Loucy (cell line): ENCODE measurements at regions not wholly inside any gene's neighbourhood (a gene's known extent, or its start where the extent isn't known, plus 50 kb on each side); places are given as distances from the start of the nearest gene placed in this dataset.

Source experiments
- H2AFZ ChIP-seq: fragments of 200-600 bp; sonication (generic); 2 replicates; pipeline ENCODE4 v1.6.0; 2016; ENCODE audit warnings: antibody characterized with exemption, mild to moderate bottlenecking, low read length, moderate library complexity
- H3F3A ChIP-seq: fragments of 200-600 bp; 2 replicates; pipeline ENCODE4 v1.6.0; 2016; ENCODE audit warnings: antibody characterized with exemption, low read depth, mild to moderate bottlenecking
- H3K27me3 ChIP-seq: fragments of 200-600 bp; sonication (generic); 2 replicates; pipeline ENCODE4 v1.6.1; 2014; ENCODE audit warnings: low read length, mild to moderate bottlenecking; ENCODE audit not compliant: insufficient read depth, poor library complexity, severe bottlenecking
- H3K36me3 ChIP-seq: fragments of 200-600 bp; sonication (generic); 2 replicates; pipeline ENCODE4 v1.6.1; 2016; ENCODE audit warnings: low read length; ENCODE audit not compliant: insufficient read depth
- H3K4me1 ChIP-seq: fragments of 200-600 bp; sonication (generic); 2 replicates; pipeline ENCODE4 v1.5.1; 2014; ENCODE audit warnings: low read length, mild to moderate bottlenecking; ENCODE audit not compliant: insufficient read depth, poor library complexity, severe bottlenecking
- H3K4me2 ChIP-seq: fragments of 200-600 bp; sonication (generic); 2 replicates; pipeline ENCODE4 v1.6.0; 2014; ENCODE audit warnings: antibody characterized with exemption, low read length, low read depth, mild to moderate bottlenecking; ENCODE audit not compliant: poor library complexity, severe bottlenecking
- H3K4me3 ChIP-seq: fragments of 200-600 bp; sonication (generic); 2 replicates; pipeline ENCODE4 v1.5.1; 2014; ENCODE audit warnings: low read length, mild to moderate bottlenecking, mixed read lengths; ENCODE audit not compliant: poor library complexity, severe bottlenecking
- H3K79me2 ChIP-seq: fragments of 200-600 bp; sonication (generic); 2 replicates; pipeline ENCODE4 v1.6.1; 2014; ENCODE audit warnings: low read length; ENCODE audit not compliant: insufficient read depth
- H3K9ac ChIP-seq: fragments of 200-600 bp; sonication (generic); 2 replicates; pipeline ENCODE4 v1.6.0; 2014; ENCODE audit warnings: mild to moderate bottlenecking, low read depth, low read length, moderate library complexity; ENCODE audit not compliant: poor library complexity, severe bottlenecking
- H3K9me2 ChIP-seq: fragments of 200-600 bp; sonication (generic); replicated peaks from 2 replicates; pipeline ENCODE4 v1.6.1; 2016; ENCODE audit warnings: low read depth, low read length, mixed read lengths
- H3K9me3 ChIP-seq: fragments of 200-600 bp; sonication (generic); 2 replicates; pipeline ENCODE4 v1.6.1; 2014; ENCODE audit warnings: mild to moderate bottlenecking, antibody characterized with exemption, low read length, low read depth; ENCODE audit not compliant: insufficient read depth
- H4K20me1 ChIP-seq: fragments of 200-600 bp; sonication (generic); 2 replicates; pipeline ENCODE4 v1.6.0; 2014; ENCODE audit warnings: antibody characterized with exemption, low read length, mild to moderate bottlenecking; ENCODE audit not compliant: insufficient read depth, poor library complexity, severe bottlenecking
- EZH2phosphoT487 ChIP-seq: fragments of 200-600 bp; IDR thresholded peaks from 2 replicates; pipeline ENCODE4 v1.6.1; 2018; ENCODE audit warnings: antibody characterized with exemption, mild to moderate bottlenecking, moderate library complexity, borderline replicate concordance
- TF ChIP-seq, protein P1 (sequence below): fragments of 200-600 bp; sonication (generic); conservative IDR thresholded peaks from 2 replicates; pipeline ENCODE4 v1.5.1; 2014; ENCODE audit warnings: mild to moderate bottlenecking, antibody characterized with exemption, low read length

DNA sequence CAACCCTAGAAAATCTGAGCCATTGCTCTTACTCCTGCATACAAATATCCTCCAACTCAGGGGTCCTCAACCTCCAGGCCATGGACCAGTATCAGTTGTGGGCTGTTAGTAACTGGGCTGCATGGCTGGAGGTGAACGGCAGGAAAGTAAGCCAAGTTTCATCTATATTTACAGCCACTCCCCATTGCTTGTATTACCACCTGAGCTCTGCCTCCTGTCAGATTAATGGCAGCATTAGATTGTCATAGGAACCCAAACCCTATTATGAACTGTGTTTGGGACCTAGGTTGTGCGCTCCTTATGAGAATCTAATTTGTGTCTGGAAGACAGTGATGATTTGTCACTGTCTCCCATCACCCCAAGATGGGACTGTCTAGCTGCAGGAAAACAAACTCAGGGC lies 246.5 kb upstream of the CDIN1 start:
- H3K9me3 ChIP-seq: no peaks in the 10 kb centered on the region
- H3K79me2 ChIP-seq: no peaks in the 10 kb centered on the region
- no peaks in the 10 kb centered on the region for H3K9me2 ChIP-seq
- no peaks in the 10 kb centered on the region for H4K20me1 ChIP-seq
- no peak overlapping the region for H3K4me3 ChIP-seq
- TF ChIP-seq, protein P1, sequence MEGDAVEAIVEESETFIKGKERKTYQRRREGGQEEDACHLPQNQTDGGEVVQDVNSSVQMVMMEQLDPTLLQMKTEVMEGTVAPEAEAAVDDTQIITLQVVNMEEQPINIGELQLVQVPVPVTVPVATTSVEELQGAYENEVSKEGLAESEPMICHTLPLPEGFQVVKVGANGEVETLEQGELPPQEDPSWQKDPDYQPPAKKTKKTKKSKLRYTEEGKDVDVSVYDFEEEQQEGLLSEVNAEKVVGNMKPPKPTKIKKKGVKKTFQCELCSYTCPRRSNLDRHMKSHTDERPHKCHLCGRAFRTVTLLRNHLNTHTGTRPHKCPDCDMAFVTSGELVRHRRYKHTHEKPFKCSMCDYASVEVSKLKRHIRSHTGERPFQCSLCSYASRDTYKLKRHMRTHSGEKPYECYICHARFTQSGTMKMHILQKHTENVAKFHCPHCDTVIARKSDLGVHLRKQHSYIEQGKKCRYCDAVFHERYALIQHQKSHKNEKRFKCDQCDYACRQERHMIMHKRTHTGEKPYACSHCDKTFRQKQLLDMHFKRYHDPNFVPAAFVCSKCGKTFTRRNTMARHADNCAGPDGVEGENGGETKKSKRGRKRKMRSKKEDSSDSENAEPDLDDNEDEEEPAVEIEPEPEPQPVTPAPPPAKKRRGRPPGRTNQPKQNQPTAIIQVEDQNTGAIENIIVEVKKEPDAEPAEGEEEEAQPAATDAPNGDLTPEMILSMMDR: no peak
- TF ChIP-seq EZH2phosphoT487: no peak
- H2AFZ ChIP-seq: no peak overlapping the region
- H3K9ac ChIP-seq: no peak overlapping the region
- no peaks in the 10 kb centered on the region for H3K27me3 ChIP-seq
- H3F3A ChIP-seq: no peaks in the 10 kb centered on the region
- H3K4me2 ChIP-seq: no peak overlapping the region
- no peaks in the 10 kb centered on the region for H3K4me1 ChIP-seq
- H3K36me3 ChIP-seq: no peaks in the 10 kb centered on the region

DNA sequence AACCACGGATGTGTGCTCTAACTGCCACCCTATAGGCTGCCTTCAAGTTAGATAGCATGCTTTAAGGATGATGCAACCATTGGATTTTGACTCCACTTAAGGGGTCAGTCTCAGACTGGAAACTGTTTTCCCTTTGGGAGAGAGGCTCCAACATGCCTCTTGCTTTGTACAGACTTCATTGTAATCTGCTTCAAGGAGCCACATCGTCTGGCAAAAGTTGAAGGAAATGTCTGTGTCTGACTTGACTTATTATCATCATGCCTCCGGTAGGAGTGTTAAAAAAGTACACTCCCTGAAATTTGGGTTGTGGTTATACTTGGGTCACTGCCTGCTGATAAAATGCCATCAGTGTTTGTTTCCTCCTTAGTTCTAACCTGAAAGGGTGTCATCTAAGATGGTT lies 245.4 kb upstream of the CDIN1 start:
- Histone ChIP-seq H3F3A (no peaks in the 10 kb centered on the region), H3K4me3 (no peak overlapping the region), H3K27me3 (no peaks in the 10 kb centered on the region), H3K4me2 (no peak overlapping the region), H3K9me2 (no peaks in the 10 kb centered on the region), H3K4me1 (no peaks in the 10 kb centered on the region), H3K9me3 (no peaks in the 10 kb centered on the region), H3K36me3 (no peaks in the 10 kb centered on the region), H2AFZ (no peak overlapping the region), H3K79me2 (no peaks in the 10 kb centered on the region), H4K20me1 (no peaks in the 10 kb centered on the region), H3K9ac (no peak overlapping the region)
- TF ChIP-seq EZH2phosphoT487: no peak
- TF ChIP-seq, protein P1: no peak

DNA sequence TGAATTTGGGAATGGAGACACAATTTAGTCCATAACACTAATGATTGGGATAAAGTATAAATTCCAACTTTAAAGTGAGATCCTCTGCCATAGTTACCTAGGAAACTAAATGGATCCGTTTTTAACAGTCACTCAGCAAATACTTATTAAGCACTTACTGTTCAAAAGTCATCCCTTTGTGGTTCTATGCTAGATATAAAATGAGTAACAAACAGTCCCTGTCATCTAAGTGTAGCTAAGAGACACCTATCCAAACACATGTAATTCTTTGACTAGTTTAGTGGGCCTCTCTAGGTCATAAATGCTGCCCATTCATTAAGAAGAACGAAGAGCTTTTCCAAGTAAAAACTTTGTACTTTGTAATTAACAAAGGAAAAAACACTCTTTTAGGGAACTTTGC lies 244.2 kb upstream of the CDIN1 start:
- TF ChIP-seq EZH2phosphoT487: no peak
- TF ChIP-seq, protein P1: no peak
- Histone ChIP-seq H3K4me3 (no peak overlapping the region), H3K9me3 (no peaks in the 10 kb centered on the region), H3K9me2 (no peaks in the 10 kb centered on the region), H3F3A (no peaks in the 10 kb centered on the region), H3K36me3 (no peaks in the 10 kb centered on the region), H3K79me2 (no peaks in the 10 kb centered on the region), H2AFZ (no peak overlapping the region), H3K9ac (no peak overlapping the region), H3K27me3 (no peaks in the 10 kb centered on the region), H4K20me1 (no peaks in the 10 kb centered on the region), H3K4me2 (no peak overlapping the region), H3K4me1 (no peaks in the 10 kb centered on the region)
